Ishikawa (cell line): ENCODE measurements at regions not wholly inside any gene's neighbourhood (a gene's known extent, or its start where the extent isn't known, plus 50 kb on each side); places are given as distances from the start of the nearest gene placed in this dataset.

Experiments used
- CEBPB ChIP-seq: IDR thresholded peaks from 2 replicates; pipeline ENCODE4 v1.6.1; 2012
- CREB1 ChIP-seq: IDR thresholded peaks from 2 replicates; pipeline ENCODE4 v1.6.1; 2012; ENCODE audit warnings: low read depth
- EGR1 ChIP-seq: IDR thresholded peaks from 2 replicates; pipeline ENCODE4 v1.6.1; 2012
- EP300 ChIP-seq: IDR thresholded peaks from 2 replicates; pipeline ENCODE4 v1.6.1; 2012; ENCODE audit warnings: borderline replicate concordance
- FOXM1 ChIP-seq: IDR thresholded peaks from 2 replicates; pipeline ENCODE4 v1.6.1; 2012; ENCODE audit warnings: low read depth, borderline replicate concordance
- MAX ChIP-seq: IDR thresholded peaks from 2 replicates; pipeline ENCODE4 v1.6.1; 2012
- NFIC ChIP-seq: IDR thresholded peaks from 2 replicates; pipeline ENCODE4 v1.6.1; 2012
- RAD21 ChIP-seq: IDR thresholded peaks from 2 replicates; pipeline ENCODE4 v1.6.1; 2012; ENCODE audit warnings: low read depth
- REST ChIP-seq: IDR thresholded peaks from 2 replicates; pipeline ENCODE4 v1.6.1; 2012; ENCODE audit warnings: low read depth, mild to moderate bottlenecking
- TAF1 ChIP-seq: IDR thresholded peaks from 2 replicates; pipeline ENCODE4 v1.6.1; 2012; ENCODE audit warnings: low read depth, mild to moderate bottlenecking
- YY1 ChIP-seq: IDR thresholded peaks from 2 replicates; pipeline ENCODE4 v1.6.1; 2012; ENCODE audit warnings: low read depth

- TF ChIP-seq TAF1 (no peak), REST (no peak), MAX (no peak), CEBPB (no peak), FOXM1 (no peak), EGR1 (no peak), RAD21 (no peak), NFIC (no peak), EP300 (no peak), YY1 (no peak), CREB1 (no peak)
Measured at GRCh38 chr11:119846374-119846773, 117.4 kb upstream of the NECTIN1 start.
